ENCODE measurements at regions not wholly inside any gene's neighbourhood (a gene's known extent, or its start where the extent isn't known, plus 50 kb on each side); places are given as distances from the start of the nearest gene placed in this dataset.
"Not testable (repeated sequence)": the region's sequence is repeated elsewhere in the genome, so short reads cannot be mapped to it uniquely, and the experiment has no call there.

GRCh38 chr4:82172186-82172585, 201.6 kb downstream of the HNRNPD start:
- no peak for FAIRE-seq

DNA sequence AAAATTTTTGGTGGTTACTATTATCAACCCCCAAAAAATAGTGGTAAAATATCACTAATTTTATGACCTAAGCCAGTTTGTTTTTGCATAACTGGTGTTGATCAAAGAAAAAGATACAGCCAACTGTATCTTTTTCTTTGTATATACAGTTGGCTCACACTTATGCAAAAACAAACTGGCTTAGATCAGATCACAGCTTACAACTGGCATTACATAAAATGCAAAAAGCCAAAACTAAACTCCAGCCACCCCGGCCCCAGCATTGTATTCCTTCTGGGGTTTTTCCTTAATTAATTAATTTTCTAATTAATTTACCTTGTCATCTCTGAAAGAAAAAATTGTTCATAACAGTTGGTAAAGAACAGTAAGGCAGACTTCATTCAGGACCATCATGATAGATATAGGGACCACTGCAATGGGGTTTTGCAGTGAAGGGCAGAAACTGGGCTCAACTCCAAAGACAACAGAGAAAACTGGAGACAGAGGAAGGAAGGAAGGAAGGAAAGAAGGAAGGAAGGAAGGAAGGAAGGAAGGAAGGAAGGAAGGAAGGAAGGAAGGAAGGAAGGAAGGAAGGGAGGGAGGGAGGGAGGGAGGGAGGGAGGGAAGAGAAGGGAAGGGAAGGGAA, 202.1 kb downstream of the HNRNPD start:
- no peak for FAIRE-seq

- FAIRE-seq = no peak
Observed at GRCh38 chr4:82149750-82150149, 224.0 kb downstream of the HNRNPD start.

- FAIRE-seq = no peak
Observed at GRCh38 chr4:82145850-82146249, 227.9 kb downstream of the HNRNPD start.

GRCh38 chr4:82140422-82140821, 233.4 kb downstream of the HNRNPD start:
- FAIRE-seq = no peak

- FAIRE-seq = no peak
Observed at GRCh38 chr4:82139287-82139686, 234.5 kb downstream of the HNRNPD start.

DNA sequence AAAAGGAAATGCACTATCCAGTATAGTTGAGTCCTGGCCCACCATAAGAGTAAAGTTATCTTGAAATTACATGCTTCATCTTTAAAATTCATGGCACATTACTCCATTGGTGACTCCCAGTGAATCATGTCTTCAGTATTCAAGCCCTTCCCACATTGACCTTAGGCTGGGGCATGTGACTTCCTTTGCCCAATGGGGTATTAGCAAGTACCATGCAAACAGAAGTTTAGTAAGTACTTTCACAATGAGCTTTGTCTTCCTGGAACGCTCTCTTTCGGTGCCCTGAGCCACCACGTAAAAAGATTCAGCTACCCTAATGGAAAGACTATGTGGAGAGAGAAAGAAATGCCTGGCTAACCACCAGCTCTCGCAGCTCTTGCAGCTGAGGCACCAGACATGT, 235.4 kb downstream of the HNRNPD start:
- no peak for FAIRE-seq

DNA sequence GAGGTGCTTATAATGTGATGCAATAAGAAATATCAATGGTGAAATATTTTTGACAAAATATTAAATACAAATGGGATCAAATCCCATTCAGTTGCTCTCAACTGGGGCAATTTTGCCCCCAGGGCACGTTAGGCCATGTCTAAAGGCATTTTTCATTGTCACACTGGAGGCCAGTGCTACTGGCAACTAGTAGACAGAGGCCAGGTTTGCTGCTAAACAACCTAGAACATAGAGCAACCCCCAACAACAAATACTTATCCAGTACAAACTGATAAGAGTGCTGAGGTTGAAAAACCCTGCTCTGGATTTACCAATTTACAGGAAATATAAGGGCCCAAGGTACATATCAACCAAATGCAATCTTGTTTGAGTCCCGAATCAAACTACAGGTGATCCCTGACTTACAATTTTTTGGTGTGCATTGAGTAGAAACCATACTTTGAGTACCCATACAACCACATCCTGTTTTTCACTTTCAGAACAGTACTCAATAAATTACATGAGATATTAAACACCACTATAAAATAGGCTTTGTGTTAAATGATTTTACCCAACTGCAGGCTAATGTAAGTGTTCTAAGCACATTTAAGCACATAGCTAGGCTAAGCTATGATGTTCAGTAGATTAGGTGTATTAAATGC, 237.5 kb downstream of the HNRNPD start:
- no peak for FAIRE-seq

DNA sequence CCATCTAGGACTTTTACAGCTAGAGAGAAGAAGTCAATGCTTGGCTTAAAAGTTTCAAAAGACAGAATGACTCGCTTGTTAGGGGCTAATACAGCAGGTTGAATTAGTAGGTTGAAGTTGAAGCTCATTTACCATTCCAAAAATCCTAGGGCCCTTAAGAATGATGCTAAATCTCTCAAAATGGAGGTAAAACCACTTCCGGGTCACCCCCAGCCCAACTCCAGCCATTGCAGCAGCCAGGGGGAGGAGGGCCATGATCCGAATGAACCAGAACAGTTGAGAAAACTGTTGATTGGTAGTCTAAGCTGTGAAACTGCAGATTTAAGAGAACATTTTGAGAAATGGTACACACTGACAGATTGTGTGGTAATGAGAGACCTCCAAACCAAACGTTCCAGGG, 245.4 kb downstream of the HNRNPD start:
- FAIRE-seq = no peak

DNA sequence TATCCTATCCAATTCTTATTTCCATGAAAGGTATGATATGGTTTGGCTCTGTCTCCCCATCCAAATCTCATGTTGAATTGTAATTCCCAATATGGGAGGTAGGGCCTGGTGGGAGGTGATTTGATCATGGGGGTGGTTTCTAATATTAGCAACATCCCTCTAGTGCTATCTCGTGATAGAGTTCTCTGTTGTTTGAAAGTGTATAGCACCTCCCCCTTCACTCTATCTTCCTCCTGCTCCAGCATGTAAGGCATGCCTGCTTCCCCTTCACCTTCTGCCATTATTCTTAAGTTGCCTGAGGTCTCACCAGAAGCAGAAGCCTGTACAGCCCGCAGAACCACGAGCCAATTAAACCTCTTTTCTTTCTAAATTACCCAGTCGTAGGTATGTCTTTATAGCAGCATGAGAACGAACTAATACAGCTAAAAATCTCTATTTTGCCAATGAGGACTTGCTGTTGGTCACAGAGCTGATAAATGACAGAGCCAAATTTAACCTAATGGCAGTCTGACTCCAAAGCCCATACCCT, 247.2 kb downstream of the HNRNPD start:
- FAIRE-seq = no peak

DNA sequence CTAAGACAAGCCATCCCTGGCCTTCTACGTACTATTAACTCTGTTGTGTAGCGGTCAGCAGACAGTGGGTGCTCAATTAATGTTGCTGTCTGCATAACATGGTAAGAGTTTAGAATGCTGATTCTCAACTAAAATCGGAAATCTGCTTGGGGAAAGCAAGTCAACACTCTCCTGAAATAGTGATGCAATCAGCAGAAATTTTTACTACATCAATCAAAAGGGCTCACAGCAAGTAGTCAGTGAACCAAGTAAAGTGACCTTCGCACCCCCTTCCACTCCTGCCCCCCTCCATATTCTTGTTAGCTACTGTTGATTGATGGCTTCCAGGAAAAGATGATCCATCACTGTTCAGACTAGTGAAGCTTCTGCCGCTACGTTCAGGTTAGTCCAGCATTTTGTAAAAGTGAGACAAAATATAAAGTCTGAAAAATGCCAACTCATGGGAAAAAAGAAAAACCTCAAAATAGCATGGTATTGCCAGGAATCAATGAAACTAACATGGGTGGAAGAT, 247.9 kb downstream of the HNRNPD start:
- FAIRE-seq = no peak

GRCh38 chr4:82124932-82125786, 248.6 kb downstream of the HNRNPD start:
- no peak for FAIRE-seq

DNA sequence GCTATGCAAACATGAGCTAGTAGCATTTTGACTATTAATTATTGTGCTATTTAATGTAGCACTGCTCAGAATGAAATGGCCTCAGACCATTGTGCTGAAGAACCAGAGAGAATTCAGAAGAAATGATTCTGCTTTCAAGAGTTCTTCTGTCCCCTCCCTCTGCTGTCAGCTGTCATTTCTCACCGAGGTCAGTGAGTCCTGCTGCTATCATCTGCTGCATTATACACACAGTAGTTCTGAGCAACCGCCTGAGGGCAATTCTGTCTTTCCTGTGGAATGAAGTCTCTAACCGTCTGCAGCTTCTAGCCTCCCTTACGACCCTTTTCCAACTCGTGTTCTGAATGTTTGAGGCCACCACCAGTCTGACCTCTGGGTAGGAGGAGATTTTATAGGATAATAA, 249.4 kb downstream of the HNRNPD start:
- no peak for FAIRE-seq

DNA sequence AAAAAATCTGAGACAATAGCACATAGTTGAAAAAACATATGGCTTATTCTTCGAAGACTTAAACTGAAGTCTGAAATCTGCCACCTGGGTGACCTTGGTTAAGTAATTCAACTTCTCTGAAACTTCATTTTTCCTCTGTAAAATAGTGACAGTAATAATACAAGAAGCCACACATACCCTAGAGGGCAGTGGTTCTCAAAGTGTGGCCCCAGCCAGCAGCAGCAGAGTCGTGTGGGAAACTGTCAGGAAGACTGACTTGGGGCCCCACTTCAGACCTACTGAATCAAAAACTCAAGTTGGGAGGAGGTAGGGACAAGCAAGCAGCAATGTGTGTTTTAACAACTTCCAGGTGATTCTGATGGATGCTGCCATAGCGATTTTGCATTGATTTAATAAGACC, 249.9 kb downstream of the HNRNPD start:
- FAIRE-seq = no peak

DNA sequence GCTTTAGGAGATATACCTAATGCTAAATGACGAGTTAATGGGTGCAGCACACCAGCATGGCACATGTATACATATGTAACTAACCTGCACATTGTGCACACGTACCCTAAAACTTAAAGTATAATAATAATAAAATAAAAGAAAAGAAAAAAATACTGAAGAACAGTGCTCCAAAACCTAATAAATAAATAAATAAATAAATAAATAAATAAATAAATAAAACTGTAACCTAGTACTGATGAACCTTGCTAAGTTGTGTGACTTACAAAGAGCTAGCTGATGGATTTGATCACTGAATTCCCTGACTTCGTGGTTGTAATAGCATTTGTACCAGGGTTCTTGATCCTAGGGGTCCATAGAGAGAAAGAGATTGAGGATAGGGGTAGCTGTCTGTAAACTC, 258.6 kb downstream of the HNRNPD start:
- not testable (repeated sequence) for FAIRE-seq

GRCh38 chr4:82108506-82108905, 265.3 kb downstream of the HNRNPD start:
- no peak for FAIRE-seq

GRCh38 chr4:82104578-82104977, 269.2 kb downstream of the HNRNPD start:
- FAIRE-seq = no peak

DNA sequence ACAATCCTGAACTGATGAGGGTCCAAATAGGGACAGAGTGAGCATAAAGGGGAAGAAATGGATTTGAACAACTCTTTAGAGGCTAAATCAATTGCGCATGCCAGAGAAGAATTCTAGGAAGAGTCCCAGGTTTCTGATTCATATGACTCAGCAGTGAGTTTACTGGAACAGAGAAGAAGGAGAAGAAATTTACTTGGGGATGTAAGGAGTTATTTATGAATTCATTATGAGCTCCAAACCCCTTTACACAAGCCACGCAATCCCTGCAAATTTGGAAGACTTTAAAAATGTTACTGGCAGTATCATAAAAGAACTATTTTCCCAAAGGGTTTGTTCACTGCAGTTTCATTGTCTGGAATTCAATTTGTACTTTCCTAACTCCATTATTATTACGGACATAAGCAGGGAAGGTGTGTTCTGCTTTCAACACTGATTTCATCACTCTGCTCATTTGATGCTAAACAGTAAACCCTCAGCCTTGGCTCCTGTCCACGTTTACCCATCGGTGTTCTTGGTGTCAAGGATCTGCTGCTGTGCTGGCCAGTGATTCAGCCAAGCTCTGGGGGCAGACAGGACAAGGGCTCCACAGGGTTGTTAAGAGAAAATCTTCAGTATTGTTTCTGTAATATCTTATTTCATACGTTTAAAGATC, 273.7 kb downstream of the HNRNPD start:
- FAIRE-seq = no peak

DNA sequence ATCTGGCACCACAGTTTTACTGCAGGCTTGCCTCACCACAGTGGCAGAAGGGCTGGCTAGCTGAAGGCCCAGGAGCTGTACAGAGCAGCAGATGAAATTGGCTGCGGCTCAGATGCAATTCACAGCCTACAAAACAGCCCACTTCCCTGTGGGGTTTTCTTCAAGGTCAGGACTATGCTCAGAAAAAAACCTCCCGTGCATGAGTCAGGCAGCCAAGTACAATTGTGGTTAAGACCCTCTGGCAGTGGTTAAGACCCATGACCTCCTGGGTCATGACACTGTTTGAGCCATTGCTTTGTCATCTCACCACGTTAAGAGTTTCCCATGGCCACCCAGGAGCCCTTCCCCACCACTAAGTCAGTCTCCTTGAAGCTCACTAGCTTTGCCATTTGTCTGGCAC, 276.3 kb downstream of the HNRNPD start:
- FAIRE-seq = no peak

DNA sequence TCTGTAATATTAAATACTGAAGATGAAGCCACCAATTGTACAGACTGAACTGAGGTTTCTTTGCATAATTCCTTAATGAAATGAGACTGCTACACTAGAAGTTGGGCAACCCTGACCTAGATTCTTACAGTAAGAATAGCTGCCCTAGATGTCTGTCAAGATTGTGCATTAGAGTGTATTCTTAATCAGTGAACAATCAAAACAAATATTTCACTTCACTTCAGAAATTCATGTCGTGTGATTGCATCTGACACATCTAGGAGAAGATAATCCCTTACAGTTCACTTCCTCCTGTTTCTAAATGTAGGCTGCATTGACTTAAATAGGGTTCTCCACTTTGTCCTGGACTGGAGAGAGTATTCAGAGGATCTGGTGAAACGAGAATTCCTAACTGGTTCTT, 283.1 kb downstream of the HNRNPD start:
- FAIRE-seq = no peak

- no peak for FAIRE-seq
Observed at GRCh38 chr4:82084747-82085146, 289.0 kb downstream of the HNRNPD start.

GRCh38 chr4:82077471-82077995, 296.3 kb downstream of the HNRNPD start:
- FAIRE-seq = not testable (repeated sequence)

DNA sequence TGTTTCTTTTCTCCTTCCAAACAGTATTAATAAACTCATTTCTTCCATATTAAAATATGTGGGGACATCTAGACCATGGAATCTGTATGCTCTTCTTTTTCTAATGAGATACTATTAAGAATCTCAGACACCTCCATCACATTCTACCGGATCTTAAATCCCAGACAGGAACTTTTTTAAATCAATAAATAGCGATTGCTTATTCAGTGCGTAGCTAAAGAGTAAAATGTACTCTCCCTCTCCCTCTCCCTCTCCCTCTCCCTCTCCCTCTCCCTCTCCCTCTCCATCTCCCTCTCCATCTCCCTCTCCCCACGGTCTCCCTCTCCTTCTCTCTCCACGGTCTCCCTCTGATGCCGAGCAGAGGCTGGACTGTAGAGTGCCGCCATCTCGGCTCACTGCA, 297.0 kb downstream of the HNRNPD start:
- no peak for FAIRE-seq

Data from endometrium (tissue), 2 donors.